MM.1S (cell line): ENCODE measurements at regions not wholly inside any gene's neighbourhood (a gene's known extent, or its start where the extent isn't known, plus 50 kb on each side); places are given as distances from the start of the nearest gene placed in this dataset.

Source experiments
- DNase-seq: peaks from one replicate; pipeline ENCODE4 v3.0.0-alpha.2; 2015
- H2AFZ ChIP-seq: fragments of 300-600 bp; sonication (generic); 2 replicates; pipeline ENCODE4 v1.6.0; 2016; ENCODE audit warnings: antibody characterized with exemption, low read length
- H3F3A ChIP-seq: fragments of 300-600 bp; sonication (generic); 2 replicates; pipeline ENCODE4 v1.6.1; 2016; ENCODE audit warnings: mild to moderate bottlenecking, antibody characterized with exemption, low read length, moderate library complexity, mixed read lengths; ENCODE audit not compliant: insufficient read depth
- H3K27ac ChIP-seq: fragments of 300-600 bp; sonication (generic); 2 replicates; pipeline ENCODE4 v1.5.1; 2016; ENCODE audit warnings: mild to moderate bottlenecking, low read length
- H3K27me3 ChIP-seq: fragments of 300-600 bp; sonication (generic); replicated peaks from 2 replicates; pipeline ENCODE4 v1.6.0; 2016; ENCODE audit warnings: low read length; ENCODE audit not compliant: insufficient read depth
- H3K36me3 ChIP-seq: fragments of 300-600 bp; sonication (generic); replicated peaks from 2 replicates; pipeline ENCODE4 v1.6.1; 2016; ENCODE audit warnings: mild to moderate bottlenecking, low read length, mixed read lengths; ENCODE audit not compliant: insufficient read depth
- H3K4me1 ChIP-seq: fragments of 300-600 bp; sonication (generic); 2 replicates; pipeline ENCODE4 v1.6.1; 2016; ENCODE audit warnings: low read length, mixed read lengths
- H3K4me2 ChIP-seq: fragments of 300-600 bp; sonication (generic); 2 replicates; pipeline ENCODE4 v1.6.0; 2016; ENCODE audit warnings: low read depth, low read length
- H3K4me3 ChIP-seq: fragments of 300-600 bp; sonication (generic); 2 replicates; pipeline ENCODE4 v1.5.1; 2016; ENCODE audit warnings: low read length, mixed read lengths
- H3K79me2 ChIP-seq: fragments of 300-600 bp; sonication (generic); 2 replicates; pipeline ENCODE4 v1.6.1; 2016; ENCODE audit warnings: mixed run types, low read length, mixed read lengths
- H3K9ac ChIP-seq: fragments of 300-600 bp; sonication (generic); 2 replicates; pipeline ENCODE4 v1.6.1; 2016; ENCODE audit warnings: low read length, mixed read lengths
- H3K9me2 ChIP-seq: fragments of 300-600 bp; sonication (generic); replicated peaks from 2 replicates; pipeline ENCODE4 v1.6.1; 2016; ENCODE audit warnings: mild to moderate bottlenecking, low read length, mixed read lengths; ENCODE audit not compliant: insufficient read depth
- H3K9me3 ChIP-seq: fragments of 300-600 bp; sonication (generic); replicated peaks from 2 replicates; pipeline ENCODE4 v1.6.1; 2016; ENCODE audit warnings: mild to moderate bottlenecking, low read length, mixed read lengths; ENCODE audit not compliant: insufficient read depth
- H4K20me1 ChIP-seq: fragments of 300-600 bp; sonication (generic); 2 replicates; pipeline ENCODE4 v1.6.1; 2016; ENCODE audit warnings: mild to moderate bottlenecking, low read length, moderate library complexity, mixed read lengths; ENCODE audit not compliant: insufficient read depth
- EZH2 ChIP-seq: fragments of 300-600 bp; sonication (generic); optimal IDR thresholded peaks from 2 replicates; pipeline ENCODE3; 2017; ENCODE audit warnings: low read depth, mild to moderate bottlenecking, antibody characterized with exemption, low read length, mixed read lengths
- EZH2phosphoT487 ChIP-seq: fragments of 300-600 bp; sonication (generic); IDR thresholded peaks from 2 replicates; pipeline ENCODE4 v1.6.1; 2018; ENCODE audit warnings: antibody characterized with exemption, low read length
- TF ChIP-seq, protein P1 (sequence below): fragments of 300-600 bp; sonication (generic); IDR thresholded peaks from 2 replicates; pipeline ENCODE4 v1.5.1; 2016; ENCODE audit warnings: antibody characterized with exemption, low read length, mixed read lengths

DNA sequence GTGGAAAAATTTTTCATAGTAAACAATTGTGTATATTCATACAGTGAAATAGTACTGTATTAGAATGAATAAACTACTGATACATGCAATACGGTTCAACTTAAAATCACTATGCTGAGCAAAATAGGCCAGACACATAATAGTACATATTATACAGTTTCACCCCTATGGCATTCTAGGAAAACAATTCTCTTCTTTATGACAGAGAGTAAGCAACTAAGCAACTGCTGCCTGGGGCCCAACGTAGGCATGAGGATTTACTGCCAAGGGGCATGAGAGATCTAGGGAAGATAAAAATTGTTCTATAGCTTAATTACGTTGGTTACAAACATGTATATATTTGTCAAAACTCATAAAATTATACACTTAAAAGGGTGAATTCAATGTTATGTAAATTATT, 180.2 kb downstream of the DRD1 start:
- H3K4me2 ChIP-seq: no peak overlapping the region
- no peaks in the 10 kb centered on the region for H3K9me2 ChIP-seq
- no peaks in the 10 kb centered on the region for H3F3A ChIP-seq
- H3K9ac ChIP-seq: no peak overlapping the region
- no peaks in the 10 kb centered on the region for H3K27me3 ChIP-seq
- no peak overlapping the region for H3K4me3 ChIP-seq
- H2AFZ ChIP-seq: no peak overlapping the region
- H4K20me1 ChIP-seq: no peaks in the 10 kb centered on the region
- H3K79me2 ChIP-seq: no peaks in the 10 kb centered on the region
- H3K36me3 ChIP-seq: no peaks in the 10 kb centered on the region
- DNase-seq: no peak
- no peak overlapping the region for H3K27ac ChIP-seq
- no peaks in the 10 kb centered on the region for H3K9me3 ChIP-seq
- no peak for TF ChIP-seq EZH2phosphoT487
- no peak for TF ChIP-seq EZH2
- TF ChIP-seq, protein P1, sequence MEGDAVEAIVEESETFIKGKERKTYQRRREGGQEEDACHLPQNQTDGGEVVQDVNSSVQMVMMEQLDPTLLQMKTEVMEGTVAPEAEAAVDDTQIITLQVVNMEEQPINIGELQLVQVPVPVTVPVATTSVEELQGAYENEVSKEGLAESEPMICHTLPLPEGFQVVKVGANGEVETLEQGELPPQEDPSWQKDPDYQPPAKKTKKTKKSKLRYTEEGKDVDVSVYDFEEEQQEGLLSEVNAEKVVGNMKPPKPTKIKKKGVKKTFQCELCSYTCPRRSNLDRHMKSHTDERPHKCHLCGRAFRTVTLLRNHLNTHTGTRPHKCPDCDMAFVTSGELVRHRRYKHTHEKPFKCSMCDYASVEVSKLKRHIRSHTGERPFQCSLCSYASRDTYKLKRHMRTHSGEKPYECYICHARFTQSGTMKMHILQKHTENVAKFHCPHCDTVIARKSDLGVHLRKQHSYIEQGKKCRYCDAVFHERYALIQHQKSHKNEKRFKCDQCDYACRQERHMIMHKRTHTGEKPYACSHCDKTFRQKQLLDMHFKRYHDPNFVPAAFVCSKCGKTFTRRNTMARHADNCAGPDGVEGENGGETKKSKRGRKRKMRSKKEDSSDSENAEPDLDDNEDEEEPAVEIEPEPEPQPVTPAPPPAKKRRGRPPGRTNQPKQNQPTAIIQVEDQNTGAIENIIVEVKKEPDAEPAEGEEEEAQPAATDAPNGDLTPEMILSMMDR: no peak
- H3K4me1 ChIP-seq: no peaks in the 10 kb centered on the region

DNA sequence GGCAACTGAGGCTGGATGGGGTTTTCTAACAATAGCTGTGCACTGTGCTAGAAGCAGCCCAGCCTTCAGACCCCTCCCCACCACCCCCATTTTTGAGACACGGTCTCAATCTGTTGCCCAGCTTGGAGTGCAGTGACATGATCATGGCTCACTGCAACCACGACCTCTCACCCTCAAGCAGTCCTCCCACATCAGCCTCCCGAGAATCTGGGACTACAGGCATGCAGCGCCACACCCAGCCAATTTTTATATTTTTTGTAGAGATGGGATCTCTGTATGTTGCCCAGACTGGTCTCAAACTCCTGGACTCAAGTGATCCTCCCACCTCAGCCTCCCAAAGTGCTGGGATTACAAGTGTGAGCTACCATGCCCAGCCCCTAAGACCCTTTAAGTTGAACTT, 182.5 kb downstream of the DRD1 start:
- Histone ChIP-seq H3F3A (no peaks in the 10 kb centered on the region), H2AFZ (no peak overlapping the region), H3K9me3 (no peaks in the 10 kb centered on the region), H4K20me1 (no peaks in the 10 kb centered on the region), H3K9ac (no peak overlapping the region), H3K4me1 (no peaks in the 10 kb centered on the region), H3K27me3 (no peaks in the 10 kb centered on the region), H3K4me3 (no peak overlapping the region), H3K36me3 (no peaks in the 10 kb centered on the region), H3K9me2 (no peaks in the 10 kb centered on the region), H3K27ac (no peak overlapping the region), H3K79me2 (no peaks in the 10 kb centered on the region), H3K4me2 (no peak overlapping the region)
- TF ChIP-seq EZH2 (no peak), EZH2phosphoT487 (no peak)
- TF ChIP-seq, protein P1: no peak
- no peak for DNase-seq

DNA sequence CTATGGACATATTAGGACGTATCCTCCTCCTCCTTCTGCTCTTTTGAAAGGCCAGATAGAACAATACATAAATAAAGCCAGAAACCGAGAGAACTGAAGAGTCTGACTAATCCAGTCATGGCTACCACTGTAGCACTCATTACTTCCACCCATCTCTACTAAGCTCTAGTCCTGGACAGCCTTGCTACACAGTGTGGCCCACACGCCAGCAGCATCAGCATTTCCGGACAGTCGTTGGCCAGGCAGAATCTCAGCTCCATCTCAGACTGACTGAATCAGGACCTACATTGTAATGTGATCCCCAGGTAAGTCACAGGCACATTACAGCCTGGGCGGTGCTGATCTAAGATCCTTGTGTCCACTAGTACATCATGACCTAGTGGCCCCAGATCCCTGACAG, 182.9 kb downstream of the DRD1 start:
- Histone ChIP-seq H4K20me1 (no peaks in the 10 kb centered on the region), H3K4me3 (no peak overlapping the region), H3F3A (no peaks in the 10 kb centered on the region), H3K4me1 (no peaks in the 10 kb centered on the region), H3K36me3 (no peaks in the 10 kb centered on the region), H3K79me2 (no peaks in the 10 kb centered on the region), H3K27me3 (no peaks in the 10 kb centered on the region), H2AFZ (no peak overlapping the region), H3K9ac (no peak overlapping the region), H3K9me2 (no peaks in the 10 kb centered on the region), H3K4me2 (no peak overlapping the region), H3K9me3 (no peaks in the 10 kb centered on the region), H3K27ac (no peak overlapping the region)
- no peak for DNase-seq
- TF ChIP-seq, protein P1: no peak
- no peak for TF ChIP-seq EZH2phosphoT487
- TF ChIP-seq EZH2: no peak

DNA sequence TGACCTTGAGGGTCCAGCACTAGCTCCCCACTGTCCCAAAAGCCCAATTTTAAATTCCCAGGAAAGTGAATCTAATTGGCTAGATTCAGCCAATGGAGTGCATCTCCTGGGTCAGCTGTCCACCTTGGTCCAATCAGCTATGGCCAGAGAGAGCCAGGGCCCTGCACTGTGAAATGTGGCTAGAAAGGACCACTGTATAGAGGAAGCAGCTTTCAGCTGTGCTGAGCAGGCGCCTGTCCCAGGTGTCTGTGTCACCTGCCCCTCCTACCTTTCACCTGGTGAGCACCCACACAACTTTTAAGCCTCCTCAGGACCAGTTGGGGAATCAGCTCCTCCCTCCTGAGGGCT, 186.2 kb downstream of the DRD1 start:
- no peak overlapping the region for H3K9ac ChIP-seq
- DNase-seq: no peak
- TF ChIP-seq EZH2phosphoT487 (no peak), EZH2 (no peak)
- TF ChIP-seq, protein P1: no peak
- no peaks in the 10 kb centered on the region for H3K9me3 ChIP-seq
- no peak overlapping the region for H3K27ac ChIP-seq
- H3K79me2 ChIP-seq: no peaks in the 10 kb centered on the region
- H3K9me2 ChIP-seq: no peaks in the 10 kb centered on the region
- no peak overlapping the region for H3K4me2 ChIP-seq
- H3K27me3 ChIP-seq: no peaks in the 10 kb centered on the region
- H3K36me3 ChIP-seq: no peaks in the 10 kb centered on the region
- H3K4me1 ChIP-seq: no peaks in the 10 kb centered on the region
- H4K20me1 ChIP-seq: no peaks in the 10 kb centered on the region
- no peaks in the 10 kb centered on the region for H3F3A ChIP-seq
- no peak overlapping the region for H2AFZ ChIP-seq
- H3K4me3 ChIP-seq: no peak overlapping the region
